H9 (cell line): ENCODE measurements at regions not wholly inside any gene's neighbourhood (a gene's known extent, or its start where the extent isn't known, plus 50 kb on each side); places are given as distances from the start of the nearest gene placed in this dataset.
A peak's percentile ranks its signal among the peaks of the same experiment; 100 is the strongest.
"Not testable (repeated sequence)": the region's sequence is repeated elsewhere in the genome, so short reads cannot be mapped to it uniquely, and the experiment has no call there.

Experiments
- DNase-seq: peaks from one replicate; pipeline ENCODE4 v3.0.0-alpha.2; 2017
- H2AFZ ChIP-seq: one replicate; pipeline ENCODE4 v1.6.1; 2013; ENCODE audit warnings: mild to moderate bottlenecking, low read length, control low read depth, moderate library complexity
- H2AK5ac ChIP-seq: 2 replicates; pipeline ENCODE4 v1.6.1; 2013; ENCODE audit warnings: low read length, control low read depth, mixed read lengths; ENCODE audit not compliant: insufficient read length
- H2BK120ac ChIP-seq: one replicate; pipeline ENCODE4 v1.6.1; 2013; ENCODE audit warnings: low read depth, mild to moderate bottlenecking, low read length, control low read depth, inconsistent platforms; ENCODE audit not compliant: poor library complexity, severe bottlenecking
- H2BK12ac ChIP-seq: 2 replicates; pipeline ENCODE4 v1.6.1; 2013; ENCODE audit warnings: low read length, control low read depth, mixed read lengths, low read depth; ENCODE audit not compliant: insufficient read length
- H2BK15ac ChIP-seq: 2 replicates; pipeline ENCODE4 v1.6.1; 2013; ENCODE audit warnings: low read depth, low read length, control low read depth
- H2BK20ac ChIP-seq: one replicate; pipeline ENCODE4 v1.6.1; 2013; ENCODE audit warnings: low read depth, mild to moderate bottlenecking, low read length, control low read depth, inconsistent platforms; ENCODE audit not compliant: poor library complexity, severe bottlenecking
- H2BK5ac ChIP-seq: 2 replicates; pipeline ENCODE4 v1.6.1; 2013; ENCODE audit warnings: low read length, control low read depth, mixed read lengths; ENCODE audit not compliant: insufficient read length
- H3K14ac ChIP-seq: 2 replicates; pipeline ENCODE4 v1.6.1; 2013; ENCODE audit warnings: low read length, control low read depth; ENCODE audit not compliant: insufficient read depth
- H3K18ac ChIP-seq: 2 replicates; pipeline ENCODE4 v1.6.1; 2013; ENCODE audit warnings: low read depth, mild to moderate bottlenecking, mixed read lengths, low read length, control low read depth; ENCODE audit not compliant: insufficient read length
- H3K23ac ChIP-seq: 2 replicates; pipeline ENCODE4 v1.6.1; 2013; ENCODE audit warnings: low read length, control low read depth, mixed read lengths, low read depth; ENCODE audit not compliant: insufficient read length
- H3K23me2 ChIP-seq: 2 replicates; pipeline ENCODE4 v1.6.1; 2013; ENCODE audit warnings: low read depth, mild to moderate bottlenecking, mixed read lengths, low read length, control low read depth; ENCODE audit not compliant: insufficient read length, poor library complexity, severe bottlenecking
- H3K27ac ChIP-seq: 2 replicates; pipeline ENCODE4 v1.5.1; 2013; ENCODE audit warnings: low read length, control low read depth, mixed read lengths, low read depth; ENCODE audit not compliant: insufficient read length
- H3K27me3 ChIP-seq: 2 replicates; pipeline ENCODE4 v1.6.1; 2013; ENCODE audit warnings: low read length, control low read depth, inconsistent platforms; ENCODE audit not compliant: insufficient read depth
- H3K4ac ChIP-seq: 2 replicates; pipeline ENCODE4 v1.6.1; 2013; ENCODE audit warnings: low read depth, mild to moderate bottlenecking, control low read depth, inconsistent platforms, low read length, moderate library complexity
- H3K4me1 ChIP-seq: 2 replicates; pipeline ENCODE4 v1.6.1; 2013; ENCODE audit warnings: low read length, control low read depth, inconsistent platforms; ENCODE audit not compliant: insufficient read depth
- H3K4me2 ChIP-seq: 2 replicates; pipeline ENCODE4 v1.6.1; 2013; ENCODE audit warnings: low read length, control low read depth, mixed read lengths; ENCODE audit not compliant: insufficient read length, insufficient read depth
- H3K56ac ChIP-seq: 2 replicates; pipeline ENCODE4 v1.6.1; 2013; ENCODE audit warnings: low read depth, mild to moderate bottlenecking, mixed read lengths, low read length, control low read depth; ENCODE audit not compliant: insufficient read length
- H3K79me1 ChIP-seq: 2 replicates; pipeline ENCODE4 v1.6.1; 2013; ENCODE audit warnings: low read depth, mild to moderate bottlenecking, moderate library complexity, low read length, control low read depth, inconsistent platforms; ENCODE audit not compliant: insufficient read depth, poor library complexity, severe bottlenecking
- H3K79me2 ChIP-seq: 2 replicates; pipeline ENCODE4 v1.6.1; 2013; ENCODE audit warnings: low read length, control low read depth, inconsistent platforms; ENCODE audit not compliant: insufficient read depth
- H3K9ac ChIP-seq: 2 replicates; pipeline ENCODE4 v1.6.1; 2013; ENCODE audit warnings: low read length, control low read depth, mixed read lengths; ENCODE audit not compliant: insufficient read length; ENCODE audit errors: extremely low read depth
- H3K9me3 ChIP-seq: one replicate; pipeline ENCODE4 v1.6.1; 2013; ENCODE audit warnings: low read depth, low read length, inconsistent platforms; ENCODE audit not compliant: control insufficient read depth
- H3T11ph ChIP-seq: one replicate; pipeline ENCODE4 v1.6.1; 2013; ENCODE audit warnings: mild to moderate bottlenecking, low read length, control low read depth, inconsistent platforms
- H4K20me1 ChIP-seq: one replicate; pipeline ENCODE4 v1.6.1; 2013; ENCODE audit not compliant: control insufficient read depth, insufficient read length, insufficient read depth
- H4K5ac ChIP-seq: 2 replicates; pipeline ENCODE4 v1.6.1; 2013; ENCODE audit warnings: low read depth, mild to moderate bottlenecking, mixed read lengths, low read length, control low read depth; ENCODE audit not compliant: insufficient read length
- H4K8ac ChIP-seq: replicated peaks from 2 replicates; pipeline ENCODE4 v1.6.1; 2013; ENCODE audit warnings: low read length, control low read depth, mixed read lengths, low read depth; ENCODE audit not compliant: insufficient read length
- H4K91ac ChIP-seq: 2 replicates; pipeline ENCODE4 v1.6.1; 2013; ENCODE audit warnings: low read depth, mild to moderate bottlenecking, moderate library complexity, mixed read lengths, low read length, control low read depth; ENCODE audit not compliant: insufficient read length
- H3K27ac Mint-ChIP-seq, 3 experiments: 2 replicates in 2 of 3; 3 replicates in 1 of 3; pipeline ENCODE4 v1.8.0; 2020 to 2021; ENCODE audit warnings: mixed read lengths in 3 of 3, mild to moderate bottlenecking in 1 of 3, moderate library complexity in 1 of 3
- H3K27me3 Mint-ChIP-seq: 2 replicates; pipeline ENCODE4 v1.8.0; 2021; ENCODE audit warnings: low read depth, mild to moderate bottlenecking, moderate library complexity, mixed read lengths
- H3K36me3 Mint-ChIP-seq, 3 experiments: 2 replicates in 2 of 3; 3 replicates in 1 of 3; pipeline ENCODE4 v1.8.0; 2020 to 2021; ENCODE audit warnings: low read depth in 3 of 3, mixed read lengths in 3 of 3; ENCODE audit not compliant: insufficient read depth in 1 of 3
- H3K4me1 Mint-ChIP-seq, 2 experiments: 2 replicates each; pipeline ENCODE4 v1.8.0; 2020; ENCODE audit warnings: mixed read lengths in 2 of 2
- H3K4me3 Mint-ChIP-seq, 2 experiments: 2 replicates in 1 of 2; 3 replicates in 1 of 2; pipeline ENCODE4 v1.8.0; 2020 to 2021; ENCODE audit warnings: mild to moderate bottlenecking in 2 of 2, mixed read lengths in 2 of 2, moderate library complexity in 1 of 2
- H3K9me3 Mint-ChIP-seq, 2 experiments: 2 replicates in 1 of 2; 3 replicates in 1 of 2; pipeline ENCODE4 v1.8.0; 2020; ENCODE audit warnings: mild to moderate bottlenecking in 2 of 2, mixed read lengths in 2 of 2, moderate library complexity in 1 of 2
- CTCF ChIP-seq: fragments of 200-600 bp; sonication (generic); conservative IDR thresholded peaks from 3 replicates; pipeline ENCODE4 v1.8.0; 2021; ENCODE audit warnings: antibody characterized with exemption, mild to moderate bottlenecking
- WGBS: extraction: QIAGEN DNeasy Blood & Tissue Kit; methylation state at CpG from one replicate; pipeline ENCODE4 v1.1.7; 2013; ENCODE audit warnings: missing lambda C conversion rate, low lambda C conversion rate, mixed read lengths; ENCODE audit not compliant: insufficient read length; ENCODE audit errors: extremely low coverage; 5-methylcytosine and 5-hydroxymethylcytosine counted together

DNA sequence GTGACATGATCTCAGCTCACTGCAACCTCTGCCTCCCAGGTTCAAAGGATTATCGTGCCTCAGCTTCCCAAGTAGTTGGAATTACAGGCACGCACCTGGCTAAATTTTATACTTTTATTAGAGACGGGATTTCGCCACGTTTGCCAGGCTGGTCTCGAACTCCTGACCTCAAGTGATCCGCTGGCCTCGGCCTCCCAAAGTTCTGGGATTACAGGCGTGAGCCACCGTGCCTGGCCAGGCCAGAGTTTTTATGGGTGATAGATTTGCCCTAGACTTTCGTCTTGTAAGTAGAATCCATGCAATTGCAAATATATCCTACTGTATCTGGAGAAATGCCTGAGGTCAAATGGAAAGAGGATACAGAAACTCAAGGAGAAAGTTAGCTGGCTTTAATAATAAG is 819.9 kb upstream of the SLITRK1 start:
- H3K4me2 ChIP-seq, result no peak overlapping the region
- peaks cover 0 to 5% (median 4%) of the 10 kb centered on the region in 3 experiments; a peak in 4 of 7 replicates for H3K36me3 Mint-ChIP-seq
- H2BK15ac ChIP-seq, result no peak overlapping the region
- WGBS, result no CpG with 5 or more reads among the region's 11 CpGs
- H3K9me3 Mint-ChIP-seq, result peaks cover 10 to 13% of the 10 kb centered on the region in 2 experiments; a peak in 3 of 5 replicates
- no peak overlapping the region for H4K91ac ChIP-seq
- no peak overlapping the region for H3K9ac ChIP-seq
- H4K8ac ChIP-seq, result no peak overlapping the region
- H3K27ac ChIP-seq, result no peak overlapping the region
- H3K79me2 ChIP-seq, result no peaks in the 10 kb centered on the region
- H3K18ac ChIP-seq, result no peak overlapping the region
- H2AFZ ChIP-seq, result no peak overlapping the region
- no peak overlapping the region for H3K14ac ChIP-seq
- no peak overlapping the region for H2BK5ac ChIP-seq
- no peak overlapping the region for H2BK20ac ChIP-seq
- TF ChIP-seq CTCF, result no peak
- H3K23ac ChIP-seq, result no peak overlapping the region
- no peaks in the 10 kb centered on the region for H3K23me2 ChIP-seq
- H3K4me1 Mint-ChIP-seq, result peaks cover 3 to 4% of the 10 kb centered on the region in 2 experiments; a peak in 1 of 4 replicates
- no peak overlapping the region for H3K4ac ChIP-seq
- H2BK120ac ChIP-seq, result no peak overlapping the region
- no peak overlapping the region for H3T11ph ChIP-seq
- H2BK12ac ChIP-seq, result no peak overlapping the region
- H4K5ac ChIP-seq, result no peak overlapping the region
- no peaks in the 10 kb centered on the region for H3K27me3 ChIP-seq
- H3K79me1 ChIP-seq, result no peaks in the 10 kb centered on the region
- no peak overlapping the region for H3K4me3 Mint-ChIP-seq
- H2AK5ac ChIP-seq, result no peak overlapping the region
- no peak overlapping the region for H3K27ac Mint-ChIP-seq
- no peaks in the 10 kb centered on the region for H3K4me1 ChIP-seq
- H3K56ac ChIP-seq, result no peak overlapping the region
- H3K27me3 Mint-ChIP-seq, result no peaks in the 10 kb centered on the region
- H4K20me1 ChIP-seq, result no peaks in the 10 kb centered on the region
- no peaks in the 10 kb centered on the region for H3K9me3 ChIP-seq
- DNase-seq, result no peak

DNA sequence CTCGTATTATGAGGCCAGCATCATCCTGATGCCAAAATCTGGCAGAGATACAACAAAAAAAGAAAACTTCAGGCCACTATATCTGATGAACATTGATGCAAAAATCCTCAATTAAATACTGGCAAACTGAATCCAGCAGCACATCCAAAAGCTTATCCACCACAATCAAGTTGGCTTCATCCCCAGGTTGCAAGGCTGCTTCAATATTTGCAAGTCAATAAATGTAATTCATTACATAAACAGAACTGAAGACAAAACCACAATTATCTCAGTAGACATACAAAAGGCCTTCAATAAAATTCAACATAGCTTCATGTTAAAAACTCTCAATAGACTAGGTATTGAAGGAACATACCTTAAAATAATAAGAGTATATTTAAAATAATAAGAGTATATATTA is 815.3 kb upstream of the SLITRK1 start:
- H3T11ph ChIP-seq, H3K23ac ChIP-seq, H4K5ac ChIP-seq, H2BK120ac ChIP-seq, H2BK20ac ChIP-seq, H2AFZ ChIP-seq, H2BK15ac ChIP-seq, H2BK12ac ChIP-seq, H3K79me1 ChIP-seq, H4K91ac ChIP-seq, H3K27me3 ChIP-seq, H3K4me1 Mint-ChIP-seq, H3K4me3 Mint-ChIP-seq, H2AK5ac ChIP-seq, H3K9ac ChIP-seq, H3K36me3 Mint-ChIP-seq, DNase-seq, H3K4ac ChIP-seq, H3K9me3 ChIP-seq, H3K23me2 ChIP-seq, H3K27ac ChIP-seq, H3K27me3 Mint-ChIP-seq, H3K56ac ChIP-seq, H2BK5ac ChIP-seq, H4K20me1 ChIP-seq, H3K18ac ChIP-seq, H3K4me2 ChIP-seq, H3K4me1 ChIP-seq, H3K79me2 ChIP-seq, H3K14ac ChIP-seq, H4K8ac ChIP-seq: not testable (repeated sequence)
- H3K9me3 Mint-ChIP-seq, result peaks cover 10 to 13% of the 10 kb centered on the region in 2 experiments; a peak in 3 of 5 replicates
- H3K27ac Mint-ChIP-seq, result peak overlapping the region in 1 of 3 experiments; percentile 54; a peak in 1 of 7 replicates
- WGBS, result no CpG with 5 or more reads among the region's 1 CpG
